ENCODE measurements at regions not wholly inside any gene's neighbourhood (a gene's known extent, or its start where the extent isn't known, plus 50 kb on each side); places are given as distances from the start of the nearest gene placed in this dataset.

- TF ChIP-seq, protein P1, sequence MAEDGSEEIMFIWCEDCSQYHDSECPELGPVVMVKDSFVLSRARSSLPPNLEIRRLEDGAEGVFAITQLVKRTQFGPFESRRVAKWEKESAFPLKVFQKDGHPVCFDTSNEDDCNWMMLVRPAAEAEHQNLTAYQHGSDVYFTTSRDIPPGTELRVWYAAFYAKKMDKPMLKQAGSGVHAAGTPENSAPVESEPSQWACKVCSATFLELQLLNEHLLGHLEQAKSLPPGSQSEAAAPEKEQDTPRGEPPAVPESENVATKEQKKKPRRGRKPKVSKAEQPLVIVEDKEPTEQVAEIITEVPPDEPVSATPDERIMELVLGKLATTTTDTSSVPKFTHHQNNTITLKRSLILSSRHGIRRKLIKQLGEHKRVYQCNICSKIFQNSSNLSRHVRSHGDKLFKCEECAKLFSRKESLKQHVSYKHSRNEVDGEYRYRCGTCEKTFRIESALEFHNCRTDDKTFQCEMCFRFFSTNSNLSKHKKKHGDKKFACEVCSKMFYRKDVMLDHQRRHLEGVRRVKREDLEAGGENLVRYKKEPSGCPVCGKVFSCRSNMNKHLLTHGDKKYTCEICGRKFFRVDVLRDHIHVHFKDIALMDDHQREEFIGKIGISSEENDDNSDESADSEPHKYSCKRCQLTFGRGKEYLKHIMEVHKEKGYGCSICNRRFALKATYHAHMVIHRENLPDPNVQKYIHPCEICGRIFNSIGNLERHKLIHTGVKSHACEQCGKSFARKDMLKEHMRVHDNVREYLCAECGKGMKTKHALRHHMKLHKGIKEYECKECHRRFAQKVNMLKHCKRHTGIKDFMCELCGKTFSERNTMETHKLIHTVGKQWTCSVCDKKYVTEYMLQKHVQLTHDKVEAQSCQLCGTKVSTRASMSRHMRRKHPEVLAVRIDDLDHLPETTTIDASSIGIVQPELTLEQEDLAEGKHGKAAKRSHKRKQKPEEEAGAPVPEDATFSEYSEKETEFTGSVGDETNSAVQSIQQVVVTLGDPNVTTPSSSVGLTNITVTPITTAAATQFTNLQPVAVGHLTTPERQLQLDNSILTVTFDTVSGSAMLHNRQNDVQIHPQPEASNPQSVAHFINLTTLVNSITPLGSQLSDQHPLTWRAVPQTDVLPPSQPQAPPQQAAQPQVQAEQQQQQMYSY (CRISPR knock-in tag; IDR thresholded peaks at IDR 0.05), result no peak
- TF ChIP-seq ATF2 (IDR thresholded peaks at IDR 0.05; ENCODE audit: low read length) (no peak), CUX1 (IDR thresholded peaks at IDR 0.05; ENCODE audit: insufficient replicate concordance, low read depth, low read length) (no peak), BRCA1 (IDR thresholded peaks at IDR 0.05; ENCODE audit: low read depth, low read length) (no peak), GATAD2B (conservative IDR thresholded peaks at IDR 0.05; ENCODE audit: low read depth) (no peak), ZBED1 (IDR thresholded peaks at IDR 0.05; ENCODE audit: borderline replicate concordance) (no peak)
Measured at GRCh38 chr4:19002170-19002569, 980.6 kb upstream of the LCORL start (continued).

Measured in GM12878 (cell line).